HG02840 (cell line): ENCODE measurements at regions not wholly inside any gene's neighbourhood (a gene's known extent, or its start where the extent isn't known, plus 50 kb on each side); places are given as distances from the start of the nearest gene placed in this dataset.
"Not testable (repeated sequence)": the region's sequence is repeated elsewhere in the genome, so short reads cannot be mapped to it uniquely, and the experiment has no call there.

Experiments
- ATAC-seq: cut with Tn5 transposase; IDR thresholded peaks from one replicate; pipeline ENCODE4 v1.9.1; 2021; ENCODE audit warnings: mild to moderate bottlenecking, moderate library complexity, moderate number of reproducible peaks; ENCODE audit not compliant: unreplicated experiment, low FRiP score

DNA sequence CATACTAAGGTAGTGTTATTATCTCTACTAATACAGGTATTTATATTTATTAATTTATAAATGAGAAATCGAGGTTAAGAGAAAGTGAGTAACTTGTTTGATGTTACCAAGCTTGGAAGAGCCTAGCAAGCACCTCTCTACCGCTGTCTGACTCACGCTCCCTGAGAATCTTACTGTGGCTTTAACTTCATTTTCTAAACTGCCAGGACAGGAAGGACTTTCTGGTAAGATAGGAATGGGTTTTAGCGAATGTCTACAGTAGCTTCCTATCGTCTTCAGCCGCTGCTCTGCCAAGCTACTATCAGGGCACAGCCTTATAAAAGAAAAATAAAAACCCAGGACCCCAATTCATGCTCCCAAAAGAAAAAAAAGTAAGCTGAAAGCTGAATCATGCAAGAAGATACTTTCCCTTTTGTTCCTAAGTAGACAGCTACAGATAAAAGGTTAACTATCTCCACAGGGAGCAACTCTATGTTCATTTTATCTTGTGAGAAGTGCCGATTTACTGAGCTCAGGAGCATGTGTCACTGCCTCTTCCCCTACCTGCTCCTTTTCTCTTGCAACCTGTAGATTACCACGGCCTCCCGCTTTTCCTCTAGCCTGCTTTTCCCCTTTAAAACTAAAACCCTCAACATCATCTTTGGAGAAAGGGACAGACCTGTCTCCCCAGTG lies 60.2 kb downstream of the THNSL1 start:
- no peak for ATAC-seq

- ATAC-seq: no peak
Measured at GRCh38 chr10:25078658-25079431, 62.4 kb downstream of the THNSL1 start.

GRCh38 chr10:25080880-25081581 lies 64.6 kb downstream of the THNSL1 start:
- ATAC-seq: peak; percentile 49

DNA sequence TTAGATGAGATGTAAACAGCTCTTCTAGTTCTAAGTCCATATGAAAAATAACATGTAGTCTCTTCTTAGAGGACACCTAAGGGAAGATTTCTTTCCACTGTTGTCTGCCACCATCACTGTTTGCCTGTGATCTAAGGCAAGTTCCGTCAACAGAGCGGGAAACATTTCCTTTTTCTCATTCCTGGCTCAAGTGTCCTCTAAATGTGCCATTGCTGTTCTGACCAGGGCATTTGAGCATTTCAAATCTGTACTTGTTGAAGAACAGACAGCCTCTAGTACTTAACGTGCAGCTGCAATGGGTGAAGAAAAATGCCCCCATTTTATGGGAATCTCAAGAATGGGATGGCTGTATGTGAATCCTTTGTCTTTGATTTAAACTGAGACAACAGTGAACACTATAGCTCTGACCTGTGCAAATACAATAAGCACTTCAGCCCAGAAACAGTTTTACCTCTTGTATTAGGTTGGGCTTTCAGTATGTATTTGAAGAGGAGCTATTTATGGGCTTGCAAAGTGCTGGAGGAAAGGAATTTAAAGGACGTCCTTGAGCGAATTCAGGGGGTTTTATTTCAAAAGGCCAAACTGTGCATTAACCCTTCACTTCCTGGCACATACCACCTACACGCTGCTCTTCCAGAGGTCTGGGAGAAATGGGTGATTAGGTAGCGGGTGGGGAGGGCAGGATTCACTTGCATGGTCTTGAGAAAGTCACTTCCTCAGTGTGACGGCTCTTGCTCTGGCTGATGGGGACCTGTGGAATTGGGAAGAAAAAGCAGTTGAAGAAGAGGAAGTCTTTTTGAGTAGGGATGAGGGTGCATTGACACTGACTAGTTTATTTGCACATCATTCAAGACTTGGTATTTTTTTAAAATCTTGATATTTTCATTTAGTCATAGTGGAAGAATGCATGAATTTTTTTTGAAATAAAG lies 66.1 kb downstream of the THNSL1 start:
- ATAC-seq: no peak

DNA sequence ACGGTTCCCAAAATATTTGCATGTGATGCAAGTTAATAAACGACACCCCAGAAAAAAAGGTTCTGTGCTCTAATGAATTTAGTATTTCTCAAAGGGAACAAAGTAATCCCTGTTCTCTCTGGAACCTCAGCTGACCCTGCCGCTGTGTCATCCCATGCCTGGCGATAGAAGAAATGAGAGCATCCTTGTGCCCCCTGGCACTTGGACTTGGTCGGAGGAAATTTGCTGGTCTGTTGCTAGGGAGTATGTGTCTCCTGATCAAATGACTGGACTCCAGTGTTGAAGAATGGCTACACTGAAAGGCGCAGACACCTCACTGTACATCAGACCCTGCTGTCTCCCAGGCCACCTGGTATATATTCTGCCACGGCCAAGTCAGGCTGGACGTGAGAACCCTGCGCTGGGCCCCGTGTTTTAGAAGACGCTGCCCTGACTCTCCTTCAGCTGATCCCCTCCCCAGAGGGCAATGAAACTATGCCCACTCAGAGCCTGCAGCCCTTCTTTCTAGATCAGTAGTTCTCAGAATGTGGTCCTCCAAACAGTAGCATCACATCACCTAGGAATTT lies 67.2 kb downstream of the THNSL1 start:
- no peak for ATAC-seq

DNA sequence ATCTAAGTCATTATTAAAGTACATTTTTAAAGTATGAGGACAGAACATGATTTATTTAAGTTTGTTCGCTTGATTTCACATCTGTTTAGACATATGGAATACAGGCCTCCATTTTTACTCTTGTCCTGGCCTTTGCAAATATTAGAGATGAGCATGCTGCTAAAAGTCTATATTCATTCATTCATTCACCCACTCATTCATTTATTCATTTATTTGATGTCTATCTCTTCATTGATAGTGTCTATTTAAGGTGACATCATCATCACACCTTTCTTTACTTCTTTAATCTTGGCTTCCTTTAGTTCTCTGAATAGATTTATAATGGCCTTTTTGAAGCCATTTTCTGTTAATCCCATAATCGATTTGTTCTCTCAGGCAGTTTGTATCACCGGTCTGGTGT lies 68.0 kb downstream of the THNSL1 start:
- no peak for ATAC-seq

DNA sequence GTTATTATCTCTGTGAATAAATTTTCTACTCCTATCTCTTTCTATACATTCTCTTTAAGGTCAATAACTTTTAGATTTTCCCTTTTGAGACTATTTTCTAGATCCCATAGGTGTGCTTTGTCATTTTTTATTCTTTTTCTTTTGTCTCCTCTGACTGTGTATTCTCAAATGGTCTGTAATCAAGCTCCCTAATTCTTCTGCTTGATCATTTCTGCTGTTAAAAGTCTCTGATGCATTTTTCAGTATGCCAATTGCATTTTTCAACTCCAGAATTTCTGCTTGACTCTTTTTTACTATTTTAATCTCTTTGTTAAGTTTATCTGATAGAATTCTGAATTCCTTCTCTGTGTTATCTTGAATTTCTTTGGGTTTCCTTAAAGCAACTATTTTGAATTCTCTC lies 78.2 kb downstream of the THNSL1 start:
- no peak for ATAC-seq

DNA sequence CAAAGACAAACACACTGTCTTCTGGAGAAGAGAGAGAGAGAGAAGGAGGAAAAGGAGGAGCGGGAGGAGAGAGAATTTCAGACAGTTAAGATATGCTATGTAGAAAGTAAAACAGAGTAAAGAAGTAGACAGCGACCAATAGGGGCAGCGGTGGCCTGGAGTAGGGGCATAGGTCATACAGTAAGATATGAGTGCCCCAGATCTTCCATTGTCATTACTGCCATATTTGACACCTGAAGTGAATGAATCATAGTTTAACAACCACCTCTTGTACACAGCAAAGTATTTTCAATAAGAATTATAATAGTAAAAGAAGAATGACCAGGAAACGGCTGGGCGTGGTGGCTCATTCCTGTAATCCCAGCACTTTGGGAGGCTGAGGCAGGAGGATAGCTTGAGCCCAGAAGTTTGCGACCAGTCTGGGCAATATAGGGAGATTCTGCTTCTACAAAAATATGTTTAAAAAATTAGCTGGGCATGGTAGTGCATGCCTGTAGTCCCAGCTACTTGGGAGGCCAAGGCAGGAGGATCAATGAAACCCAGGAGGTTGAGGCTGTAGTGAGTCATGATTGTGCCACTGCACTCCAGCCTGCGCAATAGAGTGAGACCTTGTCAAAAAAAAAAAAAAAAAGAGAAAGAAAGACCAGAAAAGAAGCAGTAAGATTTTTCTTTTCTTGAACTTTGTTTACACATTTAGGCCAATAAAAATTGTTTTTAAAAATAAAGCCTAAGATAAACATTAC lies 77.0 kb upstream of the GPR158 start:
- ATAC-seq: no peak

DNA sequence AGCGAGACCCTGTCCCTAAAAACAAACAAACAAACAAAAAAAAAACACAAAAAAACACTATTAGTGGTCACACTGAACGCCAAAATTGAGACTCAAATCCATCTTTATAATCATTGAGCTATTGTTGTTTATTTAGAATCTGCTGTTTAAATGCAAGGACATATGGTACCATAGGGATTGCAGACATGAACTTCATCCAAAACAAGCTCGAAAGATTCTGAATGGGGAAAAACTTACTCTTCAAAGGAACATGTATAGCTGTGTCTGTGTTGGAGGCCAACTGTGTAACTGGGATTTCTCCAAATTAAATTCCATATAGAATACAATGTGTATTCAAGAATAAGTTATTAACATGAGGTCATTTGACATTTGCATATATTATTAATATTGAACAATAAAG lies 74.7 kb upstream of the GPR158 start:
- no peak for ATAC-seq

GRCh38 chr10:25101461-25102146 lies 73.2 kb upstream of the GPR158 start:
- no peak for ATAC-seq

DNA sequence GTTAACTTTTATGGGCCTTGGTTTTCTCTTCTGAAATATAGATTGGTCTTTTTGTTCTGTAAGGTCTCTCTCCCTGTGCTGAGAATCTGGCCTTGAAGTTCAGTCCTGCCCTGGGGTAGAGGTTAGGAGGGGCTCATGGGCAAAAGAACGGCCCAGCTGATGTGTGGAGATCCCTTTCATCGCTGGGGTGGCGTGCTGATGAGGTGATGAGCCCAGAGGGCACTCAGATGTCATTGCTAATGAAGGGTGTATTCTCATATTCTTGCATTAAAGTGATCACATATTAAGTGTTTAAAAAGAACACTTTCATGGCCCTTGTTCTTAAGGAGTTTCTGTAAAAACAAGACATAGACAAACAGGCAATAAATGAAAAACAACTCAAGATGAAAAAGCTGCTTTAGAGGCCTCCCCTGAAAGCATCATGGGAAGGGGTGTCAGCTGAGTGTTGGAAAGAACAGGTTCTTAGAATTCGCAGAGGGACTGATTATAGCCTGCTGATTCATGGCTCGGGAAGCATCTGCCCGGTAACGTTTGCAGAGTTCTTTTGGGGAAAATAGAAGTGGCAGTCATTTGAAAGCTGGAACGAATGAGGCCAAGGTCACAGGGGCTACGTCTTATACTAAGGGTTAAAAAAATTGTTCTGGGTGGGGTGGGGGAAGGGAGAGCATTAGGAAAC lies 72.5 kb upstream of the GPR158 start:
- no peak for ATAC-seq

GRCh38 chr10:25103703-25104102 lies 71.1 kb upstream of the GPR158 start:
- ATAC-seq: no peak

- ATAC-seq: no peak
Measured at GRCh38 chr10:25104441-25104840, 70.4 kb upstream of the GPR158 start.

DNA sequence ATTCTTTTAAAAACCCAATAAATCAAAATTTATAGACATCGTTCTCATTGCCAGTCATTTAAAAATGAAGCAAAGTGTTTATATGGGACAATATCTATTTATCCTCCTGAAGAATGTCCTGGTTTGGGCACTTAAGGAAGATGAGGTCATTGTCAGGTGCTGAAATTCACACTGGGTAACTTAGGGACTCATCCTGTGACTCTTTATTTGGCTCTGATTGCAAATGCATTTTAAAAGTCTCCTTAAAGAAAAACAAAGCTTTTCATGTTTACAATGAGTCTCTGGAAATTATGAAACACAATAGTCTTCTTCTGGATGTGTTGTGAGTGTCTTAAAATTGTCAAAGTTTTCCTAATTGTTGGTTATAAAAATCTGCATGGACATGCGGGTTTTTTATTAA lies 69.5 kb upstream of the GPR158 start:
- ATAC-seq: no peak

DNA sequence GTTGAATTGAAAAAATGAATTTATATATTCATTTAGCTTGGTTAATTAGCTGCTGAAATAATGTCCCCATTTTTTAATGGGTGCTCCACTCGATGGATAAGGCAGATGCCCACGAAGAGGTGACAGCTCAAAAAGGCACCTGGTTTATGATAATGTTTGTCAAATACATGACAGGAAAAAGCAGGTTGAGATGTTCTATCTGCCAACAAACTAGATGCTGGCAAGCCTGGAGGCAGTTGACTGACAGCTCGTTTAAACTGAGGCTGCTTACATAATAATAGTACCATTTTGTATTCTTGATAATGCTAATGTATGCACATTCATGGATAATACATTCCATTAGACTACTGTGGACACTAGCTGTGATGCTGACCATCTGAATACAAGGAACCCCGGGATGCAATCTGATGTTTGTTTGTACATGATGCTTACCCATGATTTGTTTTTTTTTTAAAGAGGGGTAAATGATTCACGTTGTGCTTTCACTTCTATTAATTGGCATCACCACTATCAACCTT lies 69.0 kb upstream of the GPR158 start:
- no peak for ATAC-seq

GRCh38 chr10:25107756-25108155 lies 67.0 kb upstream of the GPR158 start:
- ATAC-seq: no peak

GRCh38 chr10:25109896-25110295 lies 64.9 kb upstream of the GPR158 start:
- ATAC-seq: not testable (repeated sequence)

- no peak for ATAC-seq
Measured at GRCh38 chr10:25112016-25112415, 62.8 kb upstream of the GPR158 start.
